HTR-8/SVneo (cell line): ENCODE measurements at regions not wholly inside any gene's neighbourhood (a gene's known extent, or its start where the extent isn't known, plus 50 kb on each side); places are given as distances from the start of the nearest gene placed in this dataset.

Source experiments
- DNase-seq: peaks from one replicate; pipeline ENCODE4 v3.0.0; 2011; ENCODE audit warnings: low spot score, mixed read lengths; ENCODE audit not compliant: insufficient read length
- FAIRE-seq: peaks from 2 replicates; lab custom pipeline; 2011; peaks lifted over from hg19 to GRCh38; lab: Jason Lieb, UNC

DNA sequence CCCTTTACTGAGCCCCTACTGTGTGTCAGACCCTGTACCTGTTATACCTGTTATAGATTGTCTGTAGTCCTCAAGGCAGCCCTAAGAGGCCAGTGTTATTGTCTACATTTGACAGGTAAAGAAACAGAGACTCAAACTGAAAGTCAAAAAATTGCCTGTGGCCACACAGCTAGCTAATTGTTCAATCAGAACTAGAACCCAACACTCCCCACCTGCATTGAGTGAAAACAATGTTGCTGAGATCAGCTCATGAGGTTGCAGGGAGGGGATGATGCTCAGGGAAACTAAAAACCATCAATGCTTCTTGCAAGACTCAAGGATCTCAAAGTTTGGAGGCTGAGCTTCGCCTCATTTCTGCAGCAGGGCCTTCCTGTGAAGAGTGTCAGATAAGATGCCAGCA is 109.5 kb upstream of the LMO4 start:
- DNase-seq (no peak), FAIRE-seq (no peak)

DNA sequence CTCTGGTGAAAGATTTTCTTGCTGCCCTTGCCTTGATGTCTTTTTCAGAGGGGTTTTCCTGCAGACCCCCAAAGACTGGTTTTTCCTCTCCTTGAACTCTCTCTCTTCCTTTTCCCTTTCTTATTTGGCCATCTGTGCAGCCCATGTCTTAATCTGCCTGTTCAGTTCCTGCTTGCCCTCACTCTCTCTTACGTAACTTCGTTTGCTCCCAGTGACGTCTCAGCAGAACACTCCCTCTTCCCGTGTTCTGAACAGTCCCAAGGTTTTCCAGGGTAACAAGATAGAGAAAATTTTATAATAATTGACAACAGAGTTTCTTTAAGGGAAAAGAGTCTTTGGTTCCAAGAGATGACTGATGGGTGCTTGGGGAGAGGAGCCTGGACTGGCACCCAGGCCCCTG is 109.1 kb upstream of the LMO4 start:
- FAIRE-seq (no peak), DNase-seq (no peak)

DNA sequence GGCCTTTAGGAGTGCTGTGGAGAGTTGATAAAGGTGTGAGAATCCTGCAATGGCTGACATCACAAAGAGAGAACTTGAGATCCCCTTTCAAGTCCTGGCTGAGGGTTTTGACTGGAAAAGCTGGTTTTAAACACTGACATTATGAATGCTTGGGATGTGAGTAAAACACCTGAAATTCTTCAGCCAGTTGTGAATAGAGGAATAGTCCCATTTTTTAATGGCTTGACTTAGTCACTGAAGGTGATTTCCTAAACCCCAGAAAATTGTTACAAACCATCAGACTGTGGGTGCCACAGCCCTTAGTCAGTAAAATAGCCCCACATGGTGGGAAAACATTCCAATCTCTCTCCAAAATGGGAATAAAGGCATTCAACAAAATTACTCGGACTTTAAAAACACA is 107.7 kb upstream of the LMO4 start:
- no peak for DNase-seq
- no peak for FAIRE-seq

GRCh38 chr1:87224201-87224600 is 104.5 kb upstream of the LMO4 start:
- peak; percentile 35 for DNase-seq

DNA sequence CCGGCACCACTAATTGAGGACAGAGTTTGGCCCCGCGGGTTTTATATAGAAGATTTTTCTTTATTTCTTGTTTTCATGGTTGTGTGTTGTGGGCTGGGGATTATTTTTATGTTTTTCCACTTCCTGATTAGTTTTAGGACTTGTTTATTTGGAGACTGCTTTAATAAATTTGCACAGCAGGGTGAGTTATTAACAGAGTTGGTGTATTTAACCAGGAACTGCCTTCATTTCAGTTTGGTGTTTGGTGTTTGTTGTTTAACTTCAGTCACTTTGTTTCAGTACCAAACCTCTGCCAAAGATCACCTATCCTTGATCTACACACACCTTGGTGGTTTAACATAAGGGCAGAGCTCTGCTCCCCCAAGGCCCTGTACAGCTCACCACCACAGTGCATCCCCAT is 103.5 kb upstream of the LMO4 start:
- DNase-seq (no peak), FAIRE-seq (no peak)

More at GRCh38 chr1:87224201-87224600, 104.5 kb upstream of the LMO4 start:
- no peak for FAIRE-seq

DNA sequence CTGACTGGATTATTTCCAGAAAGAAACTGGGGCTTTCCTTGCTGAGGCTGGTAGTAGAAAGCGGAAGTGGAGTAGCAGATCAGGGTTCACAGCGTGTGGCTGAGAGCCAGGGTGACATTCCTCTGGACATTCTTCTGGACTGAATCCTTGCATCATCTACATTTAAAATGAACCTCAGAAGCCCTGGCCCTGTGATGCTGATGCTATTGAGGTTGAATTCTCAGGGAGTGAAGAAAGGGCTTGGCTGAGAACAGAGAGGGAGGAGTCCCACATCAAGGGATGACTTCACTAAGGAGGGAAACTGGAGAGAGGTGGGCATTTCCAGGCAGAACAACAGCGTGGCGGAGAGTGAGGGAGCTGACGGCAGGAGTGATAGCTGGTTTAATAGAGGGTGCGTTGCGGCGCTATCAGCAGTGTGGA is 102.3 kb upstream of the LMO4 start:
- FAIRE-seq (peak; percentile 86), DNase-seq (peak; percentile 74)

DNA sequence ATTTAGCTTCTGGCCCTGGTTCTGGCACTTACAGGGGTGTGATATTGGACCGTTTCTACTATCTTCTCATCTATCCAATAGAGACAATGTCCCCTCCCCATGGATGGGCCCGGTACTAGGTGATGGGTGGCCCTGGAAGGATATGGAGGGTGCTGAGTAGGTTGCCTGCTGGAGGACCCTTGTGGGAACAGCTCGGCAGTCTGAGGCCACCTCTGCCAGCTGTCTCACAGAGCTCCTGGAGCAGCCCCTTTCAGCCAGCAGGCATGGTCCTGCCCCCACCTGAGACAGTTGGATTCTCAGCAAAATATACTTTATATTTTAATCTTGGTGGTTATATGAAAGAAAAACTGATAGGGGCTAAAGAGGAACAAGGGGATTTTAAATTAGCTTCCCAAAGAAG is 101.0 kb upstream of the LMO4 start:
- DNase-seq (no peak), FAIRE-seq (no peak)

DNA sequence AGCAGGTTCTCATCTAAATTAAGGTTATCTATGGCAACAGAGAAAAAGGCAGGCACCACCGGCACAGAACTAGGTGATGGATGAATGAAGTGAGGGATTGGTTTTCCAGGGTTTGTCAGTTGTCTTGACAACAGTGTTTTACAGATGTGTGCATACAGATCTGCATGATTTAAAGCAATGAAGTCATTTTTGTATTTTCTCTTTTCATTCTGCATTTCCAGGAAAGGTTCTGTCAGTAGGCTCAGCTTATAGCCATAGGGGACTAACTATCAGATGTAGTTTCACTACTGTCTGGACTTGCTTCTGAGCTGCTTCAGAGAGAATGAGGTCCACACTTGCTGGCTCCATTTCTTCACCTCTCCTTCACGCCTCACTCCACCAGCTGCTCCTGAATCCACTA is 98.2 kb upstream of the LMO4 start:
- no peak for DNase-seq
- no peak for FAIRE-seq

- DNase-seq (no peak), FAIRE-seq (no peak)
Measured at GRCh38 chr1:87231703-87232367, 96.8 kb upstream of the LMO4 start.

GRCh38 chr1:87236585-87236984 is 92.1 kb upstream of the LMO4 start:
- DNase-seq, result no peak
- no peak for FAIRE-seq

GRCh38 chr1:87239997-87240605 is 88.6 kb upstream of the LMO4 start:
- FAIRE-seq, result no peak

GRCh38 chr1:87240661-87241285 is 87.9 kb upstream of the LMO4 start:
- DNase-seq (no peak), FAIRE-seq (no peak)

More at GRCh38 chr1:87239997-87240605, 88.6 kb upstream of the LMO4 start:
- no peak for DNase-seq

DNA sequence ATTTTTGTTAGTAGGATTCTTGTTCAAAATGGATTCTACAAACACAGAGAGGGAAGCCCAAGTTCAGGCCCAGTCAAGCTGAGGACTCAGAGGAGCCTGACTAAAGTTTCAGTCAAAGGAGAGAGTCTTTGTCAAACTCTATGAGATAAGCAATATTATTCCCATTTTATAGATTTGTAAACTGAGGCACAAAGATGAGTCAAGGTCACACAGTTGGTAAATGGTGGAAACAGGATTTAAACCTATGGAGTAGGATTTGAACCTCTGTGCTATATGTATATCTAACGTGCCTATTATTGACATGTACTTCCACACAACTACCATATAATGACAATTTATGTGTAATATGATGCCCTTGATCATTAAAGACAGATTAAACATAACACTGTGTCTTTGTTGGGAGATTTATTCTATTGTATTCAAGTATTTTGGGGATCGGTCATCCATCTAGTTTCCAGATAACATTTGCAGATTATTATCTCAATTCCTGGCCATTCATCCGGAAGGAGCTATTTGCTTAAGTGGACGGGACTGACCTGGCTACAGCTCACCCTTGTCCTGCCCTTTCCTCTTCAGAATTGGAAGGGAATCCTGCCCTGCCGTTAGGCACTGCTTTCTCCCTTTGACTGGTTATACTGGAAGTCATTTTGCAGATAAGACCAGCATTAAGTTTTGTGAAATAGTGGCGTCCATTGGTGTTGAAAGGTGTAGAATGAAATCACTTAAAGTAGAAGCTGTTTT is 86.1 kb upstream of the LMO4 start:
- DNase-seq, result no peak
- no peak for FAIRE-seq

- FAIRE-seq (no peak), DNase-seq (no peak)
Measured at GRCh38 chr1:87243573-87243972, 85.1 kb upstream of the LMO4 start.

GRCh38 chr1:87246436-87246835 is 82.2 kb upstream of the LMO4 start:
- no peak for FAIRE-seq
- DNase-seq, result no peak

- FAIRE-seq (no peak), DNase-seq (no peak)
Measured at GRCh38 chr1:87249803-87250202, 78.9 kb upstream of the LMO4 start.

- FAIRE-seq (no peak), DNase-seq (no peak)
Measured at GRCh38 chr1:87250336-87250735, 78.3 kb upstream of the LMO4 start.

DNA sequence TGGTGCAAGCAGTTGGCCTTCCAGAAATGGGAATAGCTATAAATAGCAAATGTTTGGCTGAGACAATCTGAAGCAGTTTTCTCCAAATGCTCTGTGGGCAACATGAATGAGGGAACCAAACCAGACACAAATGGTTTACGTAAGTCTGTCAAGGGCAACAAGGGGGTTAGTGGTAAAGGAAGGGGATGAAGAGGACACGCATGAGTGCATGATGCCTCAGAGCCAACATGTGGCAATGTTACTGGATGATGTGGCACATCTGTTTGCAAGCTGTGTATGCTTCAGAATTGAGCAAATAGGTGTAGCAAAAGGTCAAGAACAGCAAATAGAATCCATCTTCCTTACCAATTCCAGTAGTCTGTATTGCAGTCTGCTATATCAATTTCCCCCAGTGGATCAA is 76.3 kb upstream of the LMO4 start:
- DNase-seq (no peak), FAIRE-seq (no peak)

GRCh38 chr1:87262688-87263087 is 66.0 kb upstream of the LMO4 start:
- DNase-seq (no peak), FAIRE-seq (no peak)

DNA sequence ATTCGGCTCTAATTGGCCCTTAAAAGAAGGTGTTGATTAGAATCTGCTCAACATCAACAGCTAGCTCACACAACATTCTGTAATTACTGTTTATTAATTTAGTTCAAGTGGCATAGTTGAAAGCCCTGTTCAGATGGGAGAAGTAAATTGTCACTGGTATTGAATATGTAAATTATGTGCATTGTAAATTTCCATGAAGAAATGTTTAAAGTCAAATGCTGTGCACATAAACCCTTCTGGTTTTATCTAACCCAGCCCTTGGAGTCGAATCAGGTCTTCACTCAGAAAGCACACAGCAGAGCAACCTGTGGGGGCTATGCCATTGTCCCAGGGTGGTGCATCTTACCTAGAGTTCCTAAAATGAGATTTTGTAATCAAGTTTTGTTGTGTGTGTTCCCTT is 65.4 kb upstream of the LMO4 start:
- no peak for DNase-seq
- FAIRE-seq, result no peak

GRCh38 chr1:87263785-87264184 is 64.9 kb upstream of the LMO4 start:
- no peak for DNase-seq
- FAIRE-seq, result no peak
